Small intestine (tissue), 7 donors: ENCODE measurements at regions not wholly inside any gene's neighbourhood (a gene's known extent, or its start where the extent isn't known, plus 50 kb on each side); places are given as distances from the start of the nearest gene placed in this dataset.

Experiments used
- DNase-seq, 2 donors: peaks; one replicate each; pipeline versions ENCODE4 v3.0.0 to v3.0.0-alpha.2; 2013
- FAIRE-seq: peaks from 2 replicates; lab custom pipeline; 2012; peaks lifted over from hg19 to GRCh38; lab: Jason Lieb, UNC
- H3K27ac ChIP-seq, 3 donors: one replicate each; pipeline ENCODE4 v1.5.1; 2013; ENCODE audit warnings: low read length in 2 of 3, mild to moderate bottlenecking in 2 of 3, control low read depth in 1 of 3, inconsistent platforms in 1 of 3, low read depth in 1 of 3, moderate library complexity in 1 of 3
- H3K27me3 ChIP-seq, 3 donors: one replicate each; pipeline ENCODE4 v1.6.1; 2013; ENCODE audit warnings: low read length in 3 of 3, inconsistent platforms in 1 of 3; ENCODE audit not compliant: control insufficient read depth in 3 of 3, insufficient read depth in 3 of 3
- H3K36me3 ChIP-seq, 3 donors: one replicate each; pipeline ENCODE4 v1.6.1; 2013; ENCODE audit warnings: low read length in 3 of 3, inconsistent platforms in 1 of 3, low read depth in 1 of 3, mild to moderate bottlenecking in 1 of 3, moderate library complexity in 1 of 3; ENCODE audit not compliant: control insufficient read depth in 3 of 3, insufficient read depth in 2 of 3
- H3K4me1 ChIP-seq, 3 donors: one replicate each; pipeline ENCODE4 v1.6.1; 2013; ENCODE audit warnings: low read length in 2 of 3, inconsistent platforms in 1 of 3, low read depth in 1 of 3, mild to moderate bottlenecking in 1 of 3, moderate library complexity in 1 of 3; ENCODE audit not compliant: control insufficient read depth in 3 of 3, insufficient read depth in 2 of 3
- H3K4me3 ChIP-seq, 3 donors: one replicate each; pipeline ENCODE4 v1.5.1; 2013; ENCODE audit warnings: low read length in 3 of 3, control low read depth in 1 of 3, inconsistent platforms in 1 of 3, low read depth in 1 of 3, mild to moderate bottlenecking in 1 of 3, moderate library complexity in 1 of 3
- H3K9me3 ChIP-seq, 2 donors: one replicate each; pipeline ENCODE4 v1.6.1; 2013; ENCODE audit warnings: low read depth in 1 of 2, low read length in 1 of 2; ENCODE audit not compliant: control insufficient read depth in 2 of 2, insufficient read depth in 1 of 2
- WGBS, 3 donors: extraction: QIAGEN DNeasy Blood & Tissue Kit; methylation state at CpG; one replicate each; pipeline ENCODE4 v1.1.7; 2013; 5-methylcytosine and 5-hydroxymethylcytosine counted together
- donor health status: healthy with polysubstance abuse.
- donor health status: control.
- donor health status: control.
- donor health status: Bipolar disorder and iron deficiency.
- donor health status: healthy.

- 62 to 71% (median 68%) methylated on average over 2 of the region's 2 CpGs for WGBS, 3 donors
- FAIRE-seq, result no peak
- DNase-seq, result no peak
- Histone ChIP-seq H3K27me3 (no peaks in the 10 kb centered on the region), H3K36me3 (no peaks in the 10 kb centered on the region), H3K27ac (no peak overlapping the region), H3K9me3 (no peaks in the 10 kb centered on the region), H3K4me3 (no peak overlapping the region), H3K4me1 (no peaks in the 10 kb centered on the region)
These were observed 690.9 kb upstream of the NRSN1 start for GRCh38 chr6:23435126-23435525.

- no peak for FAIRE-seq
- no peaks in the 10 kb centered on the region for H3K9me3 ChIP-seq
- no peak overlapping the region for H3K4me3 ChIP-seq
- H3K36me3 ChIP-seq, result no peaks in the 10 kb centered on the region
- WGBS, 3 donors, result 83 to 94% (median 86%) methylated on average over 1 of the region's 1 CpG
- no peaks in the 10 kb centered on the region for H3K27me3 ChIP-seq
- H3K4me1 ChIP-seq, result no peaks in the 10 kb centered on the region
- no peak for DNase-seq
- H3K27ac ChIP-seq, result no peak overlapping the region
These were observed 690.2 kb upstream of the NRSN1 start for GRCh38 chr6:23435798-23436197.

- H3K36me3 ChIP-seq, result no peaks in the 10 kb centered on the region
- no peak overlapping the region for H3K27ac ChIP-seq
- no peaks in the 10 kb centered on the region for H3K9me3 ChIP-seq
- DNase-seq, result no peak
- FAIRE-seq, result no peak
- H3K4me3 ChIP-seq, result no peak overlapping the region
- H3K27me3 ChIP-seq, result no peaks in the 10 kb centered on the region
- H3K4me1 ChIP-seq, result peaks cover 0 to 3% (median 0%) of the 10 kb centered on the region in 3 donors
- 73 to 86% (median 78%) methylated on average over 3 of the region's 3 CpGs for WGBS, 3 donors
These were observed 684.1 kb upstream of the NRSN1 start for GRCh38 chr6:23441808-23442461.

GRCh38 chr6:23445157-23445710 is 680.8 kb upstream of the NRSN1 start:
- Histone ChIP-seq H3K27me3 (no peaks in the 10 kb centered on the region), H3K4me1 (peaks cover 0 to 3% (median 0%) of the 10 kb centered on the region in 3 donors), H3K4me3 (no peak overlapping the region), H3K9me3 (no peaks in the 10 kb centered on the region), H3K36me3 (no peaks in the 10 kb centered on the region), H3K27ac (no peak overlapping the region)
- DNase-seq, result no peak
- no peak for FAIRE-seq
- WGBS, 3 donors, result 62 to 70% (median 70%) methylated on average over 5 of the region's 5 CpGs

GRCh38 chr6:23446469-23446967 is 679.5 kb upstream of the NRSN1 start:
- peak in 1 of 2 donors; percentile 34 for DNase-seq
- 53 to 65% (median 59%) methylated on average over 4 of the region's 4 CpGs for WGBS, 3 donors

GRCh38 chr6:23447731-23448130 is 678.3 kb upstream of the NRSN1 start:
- no peak overlapping the region for H3K4me3 ChIP-seq
- no peaks in the 10 kb centered on the region for H3K27me3 ChIP-seq
- no peak overlapping the region for H3K27ac ChIP-seq
- H3K9me3 ChIP-seq, result no peaks in the 10 kb centered on the region
- peaks cover 0 to 3% (median 0%) of the 10 kb centered on the region in 3 donors for H3K4me1 ChIP-seq
- FAIRE-seq (no peak), DNase-seq (no peak)
- H3K36me3 ChIP-seq, result no peaks in the 10 kb centered on the region

More at GRCh38 chr6:23446469-23446967, 679.5 kb upstream of the NRSN1 start:
- H3K4me1 ChIP-seq, result peaks cover 0 to 3% (median 0%) of the 10 kb centered on the region in 3 donors
- H3K27me3 ChIP-seq, result no peaks in the 10 kb centered on the region
- no peak overlapping the region for H3K27ac ChIP-seq
- H3K36me3 ChIP-seq, result no peaks in the 10 kb centered on the region
- FAIRE-seq, result no peak
- H3K4me3 ChIP-seq, result no peak overlapping the region
- H3K9me3 ChIP-seq, result no peaks in the 10 kb centered on the region

GRCh38 chr6:23448281-23448680 is 677.7 kb upstream of the NRSN1 start:
- no peak for DNase-seq
- Histone ChIP-seq H3K27me3 (no peaks in the 10 kb centered on the region), H3K27ac (no peak overlapping the region), H3K4me3 (no peak overlapping the region), H3K9me3 (no peaks in the 10 kb centered on the region), H3K4me1 (peaks cover 0 to 3% (median 0%) of the 10 kb centered on the region in 3 donors), H3K36me3 (no peaks in the 10 kb centered on the region)
- WGBS, 3 donors, result 93 to 98% (median 94%) methylated on average over 2 of the region's 2 CpGs
- no peak for FAIRE-seq

GRCh38 chr6:23454080-23454976 is 671.7 kb upstream of the NRSN1 start:
- DNase-seq, result no peak
- Histone ChIP-seq H3K36me3 (no peaks in the 10 kb centered on the region), H3K4me3 (no peak overlapping the region), H3K9me3 (no peaks in the 10 kb centered on the region), H3K27me3 (no peaks in the 10 kb centered on the region), H3K4me1 (no peaks in the 10 kb centered on the region), H3K27ac (no peak overlapping the region)
- FAIRE-seq, result no peak
- 35 to 50% (median 38%) methylated on average over 5 of the region's 5 CpGs for WGBS, 3 donors
